Trophoblast cell (in vitro differentiated cells and primary cell): ENCODE measurements at regions not wholly inside any gene's neighbourhood (a gene's known extent, or its start where the extent isn't known, plus 50 kb on each side); places are given as distances from the start of the nearest gene placed in this dataset.

ENCODE experiments used
- DNase-seq, 2 donors: peaks; one replicate each; pipeline ENCODE4 v3.0.0-alpha.2; 2016
- H2AFZ ChIP-seq: 2 replicates; pipeline ENCODE4 v1.6.1; 2013; ENCODE audit warnings: low read length, moderate library complexity, mild to moderate bottlenecking; ENCODE audit not compliant: insufficient read depth, poor library complexity
- H2AK5ac ChIP-seq: 2 replicates; pipeline ENCODE4 v1.6.1; 2013; ENCODE audit warnings: mild to moderate bottlenecking, low read length
- H2BK120ac ChIP-seq: 2 replicates; pipeline ENCODE4 v1.6.1; 2013; ENCODE audit warnings: low read length, mild to moderate bottlenecking, moderate library complexity; ENCODE audit not compliant: insufficient read depth, poor library complexity
- H2BK12ac ChIP-seq: 2 replicates; pipeline ENCODE4 v1.6.1; 2013; ENCODE audit warnings: mild to moderate bottlenecking, low read length, moderate library complexity
- H2BK5ac ChIP-seq: 2 replicates; pipeline ENCODE4 v1.6.1; 2013; ENCODE audit warnings: low read length, low read depth, moderate library complexity, mild to moderate bottlenecking; ENCODE audit not compliant: poor library complexity
- H3K14ac ChIP-seq: 2 replicates; pipeline ENCODE4 v1.6.1; 2013; ENCODE audit warnings: mild to moderate bottlenecking, low read length
- H3K18ac ChIP-seq: 2 replicates; pipeline ENCODE4 v1.6.1; 2013; ENCODE audit warnings: mild to moderate bottlenecking, low read length
- H3K23ac ChIP-seq: 2 replicates; pipeline ENCODE4 v1.6.1; 2013; ENCODE audit warnings: low read length
- H3K27ac ChIP-seq: 2 replicates; pipeline ENCODE4 v1.5.1; 2013; ENCODE audit warnings: low read depth, mild to moderate bottlenecking, inconsistent platforms, low read length, moderate library complexity
- H3K27me3 ChIP-seq: 2 replicates; pipeline ENCODE4 v1.6.1; 2013; ENCODE audit warnings: inconsistent platforms, mild to moderate bottlenecking, low read length, moderate library complexity; ENCODE audit not compliant: insufficient read depth
- H3K36me3 ChIP-seq, 2 experiments: 1 replicate in 1 of 2; 2 replicates in 1 of 2; pipeline ENCODE4 v1.6.1; 2013; ENCODE audit warnings: low read length in 2 of 2, mild to moderate bottlenecking in 2 of 2, moderate library complexity in 1 of 2; ENCODE audit not compliant: insufficient read depth in 2 of 2, control insufficient read depth in 1 of 2
- H3K4ac ChIP-seq: 2 replicates; pipeline ENCODE4 v1.6.1; 2013; ENCODE audit warnings: low read depth, mild to moderate bottlenecking, low read length, moderate library complexity
- H3K4me1 ChIP-seq, 2 experiments: 1 replicate in 1 of 2; 2 replicates in 1 of 2; pipeline ENCODE4 v1.6.1; 2013; ENCODE audit warnings: low read length in 2 of 2, mild to moderate bottlenecking in 2 of 2, moderate library complexity in 1 of 2; ENCODE audit not compliant: insufficient read depth in 2 of 2, control insufficient read depth in 1 of 2
- H3K4me2 ChIP-seq: 2 replicates; pipeline ENCODE4 v1.6.1; 2013; ENCODE audit warnings: inconsistent platforms, mild to moderate bottlenecking, low read length, moderate library complexity
- H3K4me3 ChIP-seq: 2 replicates; pipeline ENCODE4 v1.5.1; 2013; ENCODE audit warnings: mild to moderate bottlenecking, low read depth, low read length, inconsistent platforms
- H3K79me1 ChIP-seq: one replicate; pipeline ENCODE4 v1.6.1; 2013; ENCODE audit warnings: low read length
- H3K79me2 ChIP-seq: 2 replicates; pipeline ENCODE4 v1.6.1; 2013; ENCODE audit warnings: low read length, mild to moderate bottlenecking; ENCODE audit not compliant: control insufficient read depth, insufficient read depth, poor library complexity
- H3K9ac ChIP-seq: 2 replicates; pipeline ENCODE4 v1.6.1; 2013; ENCODE audit warnings: mild to moderate bottlenecking, low read length
- H3K9me3 ChIP-seq: 2 replicates; pipeline ENCODE4 v1.6.1; 2013; ENCODE audit warnings: low read depth, mild to moderate bottlenecking, control low read depth, inconsistent platforms, low read length; ENCODE audit not compliant: insufficient read depth
- H4K12ac ChIP-seq: 2 replicates; pipeline ENCODE4 v1.6.1; 2013; ENCODE audit warnings: low read depth, mild to moderate bottlenecking, low read length, moderate library complexity
- H4K8ac ChIP-seq: 2 replicates; pipeline ENCODE4 v1.6.1; 2013; ENCODE audit warnings: low read depth, mild to moderate bottlenecking, low read length, moderate library complexity
- H4K91ac ChIP-seq: one replicate; pipeline ENCODE4 v1.6.1; 2013; ENCODE audit warnings: low read depth, mild to moderate bottlenecking, low read length, moderate library complexity
- WGBS: extraction: QIAGEN DNeasy Blood & Tissue Kit; methylation state at CpG from one replicate; pipeline ENCODE4 v1.1.7; 2013; ENCODE audit warnings: missing lambda C conversion rate; ENCODE audit not compliant: insufficient read length, insufficient coverage; ENCODE audit errors: extremely low coverage; 5-methylcytosine and 5-hydroxymethylcytosine counted together

DNA sequence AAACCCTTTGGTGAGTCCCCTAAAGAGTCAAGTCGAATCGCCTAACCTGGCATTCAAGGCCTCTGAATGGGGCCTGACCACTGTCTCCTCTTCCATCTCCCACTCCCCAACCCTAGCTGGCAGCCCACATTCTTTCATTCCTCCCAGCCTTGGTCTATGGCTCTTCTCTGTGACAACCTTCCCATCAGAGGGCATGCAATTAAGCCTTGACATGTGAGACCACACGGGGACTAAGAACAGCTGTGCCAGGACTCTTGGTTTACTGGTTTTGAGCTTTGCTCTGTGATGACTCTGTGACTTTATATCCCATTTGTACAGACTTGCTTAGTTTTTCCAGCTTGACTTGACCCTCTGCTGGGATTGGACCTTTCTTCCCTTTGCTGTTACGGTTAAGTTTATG is 116.6 kb downstream of the BUB3 start:
- Histone ChIP-seq H2BK120ac (no peak overlapping the region), H4K8ac (no peak overlapping the region), H3K4me1 (no peaks in the 10 kb centered on the region), H3K27ac (no peak overlapping the region), H3K23ac (no peak overlapping the region), H3K18ac (no peak overlapping the region), H3K36me3 (peaks cover 0 to 2% of the 10 kb centered on the region in 2 experiments), H2BK5ac (no peak overlapping the region), H2AK5ac (no peak overlapping the region), H3K79me2 (no peaks in the 10 kb centered on the region), H3K9me3 (no peaks in the 10 kb centered on the region), H3K9ac (no peak overlapping the region), H3K27me3 (no peaks in the 10 kb centered on the region), H4K12ac (no peak overlapping the region), H4K91ac (no peak overlapping the region), H3K4me2 (no peak overlapping the region), H3K4me3 (no peak overlapping the region), H3K79me1 (no peaks in the 10 kb centered on the region), H3K14ac (no peak overlapping the region), H2BK12ac (no peak overlapping the region), H3K4ac (no peak overlapping the region), H2AFZ (no peak overlapping the region)
- no peak for DNase-seq
- WGBS = no CpG with 5 or more reads among the region's 4 CpGs

DNA sequence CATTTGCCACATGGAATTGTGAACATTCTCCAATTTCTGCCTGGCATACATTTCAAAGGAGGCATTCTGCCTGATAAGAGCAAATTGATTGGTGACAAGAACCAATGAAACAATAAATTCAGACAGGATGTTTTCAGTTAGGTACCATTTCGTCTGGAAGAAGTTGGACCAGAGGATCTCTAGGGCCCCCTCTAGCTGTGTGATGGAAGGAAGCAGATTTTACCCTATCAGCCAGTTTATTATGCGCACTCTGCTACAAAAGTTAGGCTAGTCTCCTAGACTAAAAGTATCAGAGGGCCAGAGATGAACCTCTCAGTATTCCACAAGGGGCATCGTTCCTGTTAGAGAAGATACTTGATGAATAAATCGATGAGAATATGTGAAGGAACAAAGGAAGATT is 118.0 kb downstream of the BUB3 start:
- H2BK120ac ChIP-seq = no peak overlapping the region
- H3K4me1 ChIP-seq = no peaks in the 10 kb centered on the region
- H3K27me3 ChIP-seq = no peaks in the 10 kb centered on the region
- DNase-seq = no peak
- H3K4me3 ChIP-seq = no peak overlapping the region
- H3K4ac ChIP-seq = no peak overlapping the region
- no peak overlapping the region for H3K9ac ChIP-seq
- WGBS = no CpG with 5 or more reads among the region's 4 CpGs
- no peak overlapping the region for H3K4me2 ChIP-seq
- no peak overlapping the region for H3K23ac ChIP-seq
- H3K79me2 ChIP-seq = no peaks in the 10 kb centered on the region
- H2AK5ac ChIP-seq = no peak overlapping the region
- no peak overlapping the region for H3K27ac ChIP-seq
- no peak overlapping the region for H4K12ac ChIP-seq
- H3K14ac ChIP-seq = no peak overlapping the region
- H4K8ac ChIP-seq = no peak overlapping the region
- H3K9me3 ChIP-seq = peaks cover 3% of the 10 kb centered on the region
- H3K79me1 ChIP-seq = no peaks in the 10 kb centered on the region
- no peak overlapping the region for H2BK12ac ChIP-seq
- no peak overlapping the region for H4K91ac ChIP-seq
- no peak overlapping the region for H2BK5ac ChIP-seq
- no peak overlapping the region for H2AFZ ChIP-seq
- no peaks in the 10 kb centered on the region for H3K36me3 ChIP-seq
- no peak overlapping the region for H3K18ac ChIP-seq

DNA sequence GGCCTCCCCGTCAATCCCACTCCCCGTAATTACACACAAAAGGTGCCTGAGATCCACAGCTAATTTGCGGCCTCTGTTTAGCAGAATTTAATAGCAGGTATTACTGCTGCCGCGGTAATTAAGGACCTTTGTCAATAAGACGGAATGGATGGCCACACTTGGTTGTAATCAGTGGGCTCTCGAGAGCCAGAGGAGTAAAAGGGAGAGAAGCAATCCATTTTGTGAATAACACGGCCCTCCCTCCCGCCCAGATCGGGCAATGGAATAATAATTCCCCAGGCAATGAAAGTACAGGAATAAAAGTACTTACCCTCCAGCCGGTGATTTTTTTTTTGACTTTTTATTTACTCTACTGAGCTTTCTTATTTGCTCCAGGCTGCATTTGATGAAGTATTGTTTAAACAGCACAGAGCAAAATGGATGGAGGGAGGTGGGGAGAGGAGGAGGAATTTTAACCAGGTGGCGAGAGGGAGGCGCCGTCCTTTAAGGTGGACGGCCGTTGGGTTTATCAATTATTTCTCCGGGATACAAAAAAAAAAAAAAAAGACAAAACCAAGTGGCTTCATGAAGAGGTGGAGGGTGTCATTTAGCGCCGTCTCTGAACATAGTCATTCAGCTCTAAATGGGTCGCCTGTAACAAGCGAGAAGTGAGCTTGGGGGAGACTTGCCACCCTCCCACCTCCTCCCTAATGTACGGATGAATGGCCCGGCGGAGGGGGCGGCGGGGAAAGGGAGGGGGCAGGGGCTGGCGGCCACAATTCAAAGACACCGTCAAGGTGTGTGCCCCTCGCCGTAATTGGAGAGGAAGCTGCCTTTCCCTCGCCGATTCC is 120.3 kb downstream of the BUB3 start:
- no peak overlapping the region for H3K4ac ChIP-seq
- H3K4me2 ChIP-seq = no peak overlapping the region
- no peak overlapping the region for H2BK5ac ChIP-seq
- peaks cover 6% of the 10 kb centered on the region for H3K9me3 ChIP-seq
- no peak overlapping the region for H2BK12ac ChIP-seq
- no peak for DNase-seq
- H4K8ac ChIP-seq = no peak overlapping the region
- H3K79me1 ChIP-seq = no peaks in the 10 kb centered on the region
- H4K12ac ChIP-seq = no peak overlapping the region
- H3K4me3 ChIP-seq = no peak overlapping the region
- no peak overlapping the region for H3K14ac ChIP-seq
- no peaks in the 10 kb centered on the region for H3K36me3 ChIP-seq
- H3K27ac ChIP-seq = no peak overlapping the region
- no peaks in the 10 kb centered on the region for H3K4me1 ChIP-seq
- H2AFZ ChIP-seq = no peak overlapping the region
- H3K23ac ChIP-seq = no peak overlapping the region
- H2BK120ac ChIP-seq = no peak overlapping the region
- no CpG with 5 or more reads among the region's 32 CpGs for WGBS
- H3K27me3 ChIP-seq = no peaks in the 10 kb centered on the region
- H2AK5ac ChIP-seq = no peak overlapping the region
- no peak overlapping the region for H4K91ac ChIP-seq
- no peak overlapping the region for H3K9ac ChIP-seq
- H3K18ac ChIP-seq = no peak overlapping the region
- no peaks in the 10 kb centered on the region for H3K79me2 ChIP-seq

DNA sequence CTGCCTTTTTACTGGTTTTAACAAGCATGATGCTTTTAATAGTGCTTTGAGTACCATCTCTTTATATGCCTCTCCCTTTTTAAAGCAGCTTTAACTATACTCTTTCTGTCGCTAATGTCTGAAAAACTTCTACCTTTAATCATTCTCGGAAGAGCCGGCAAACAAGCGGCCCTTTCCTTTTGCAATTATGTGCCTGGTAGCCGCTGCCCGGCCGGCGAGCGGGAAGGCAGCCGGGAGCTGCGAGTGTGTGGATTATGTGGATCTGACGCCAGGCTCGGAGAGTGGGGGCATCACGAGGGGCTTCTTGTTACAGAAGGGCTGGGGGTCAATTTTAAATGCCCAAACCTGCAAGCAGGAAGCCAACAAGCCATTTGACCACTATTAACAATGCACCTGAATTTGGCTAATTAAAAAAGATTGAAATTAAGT is 120.9 kb downstream of the BUB3 start:
- no peak overlapping the region for H2BK120ac ChIP-seq
- no peak overlapping the region for H3K23ac ChIP-seq
- H3K79me2 ChIP-seq = no peaks in the 10 kb centered on the region
- no peak overlapping the region for H4K12ac ChIP-seq
- no CpG with 5 or more reads among the region's 14 CpGs for WGBS
- H2BK5ac ChIP-seq = no peak overlapping the region
- H3K79me1 ChIP-seq = no peaks in the 10 kb centered on the region
- H3K9me3 ChIP-seq = peaks cover 6% of the 10 kb centered on the region
- no peaks in the 10 kb centered on the region for H3K27me3 ChIP-seq
- H3K14ac ChIP-seq = no peak overlapping the region
- no peaks in the 10 kb centered on the region for H3K36me3 ChIP-seq
- no peak for DNase-seq
- H2AK5ac ChIP-seq = no peak overlapping the region
- H3K4me3 ChIP-seq = no peak overlapping the region
- no peak overlapping the region for H3K27ac ChIP-seq
- H3K18ac ChIP-seq = no peak overlapping the region
- H3K9ac ChIP-seq = no peak overlapping the region
- no peak overlapping the region for H4K91ac ChIP-seq
- H3K4ac ChIP-seq = no peak overlapping the region
- no peak overlapping the region for H2BK12ac ChIP-seq
- no peaks in the 10 kb centered on the region for H3K4me1 ChIP-seq
- no peak overlapping the region for H4K8ac ChIP-seq
- no peak overlapping the region for H3K4me2 ChIP-seq
- H2AFZ ChIP-seq = no peak overlapping the region
